ENCODE measurements at regions not wholly inside any gene's neighbourhood (a gene's known extent, or its start where the extent isn't known, plus 50 kb on each side); places are given as distances from the start of the nearest gene placed in this dataset.

DNA sequence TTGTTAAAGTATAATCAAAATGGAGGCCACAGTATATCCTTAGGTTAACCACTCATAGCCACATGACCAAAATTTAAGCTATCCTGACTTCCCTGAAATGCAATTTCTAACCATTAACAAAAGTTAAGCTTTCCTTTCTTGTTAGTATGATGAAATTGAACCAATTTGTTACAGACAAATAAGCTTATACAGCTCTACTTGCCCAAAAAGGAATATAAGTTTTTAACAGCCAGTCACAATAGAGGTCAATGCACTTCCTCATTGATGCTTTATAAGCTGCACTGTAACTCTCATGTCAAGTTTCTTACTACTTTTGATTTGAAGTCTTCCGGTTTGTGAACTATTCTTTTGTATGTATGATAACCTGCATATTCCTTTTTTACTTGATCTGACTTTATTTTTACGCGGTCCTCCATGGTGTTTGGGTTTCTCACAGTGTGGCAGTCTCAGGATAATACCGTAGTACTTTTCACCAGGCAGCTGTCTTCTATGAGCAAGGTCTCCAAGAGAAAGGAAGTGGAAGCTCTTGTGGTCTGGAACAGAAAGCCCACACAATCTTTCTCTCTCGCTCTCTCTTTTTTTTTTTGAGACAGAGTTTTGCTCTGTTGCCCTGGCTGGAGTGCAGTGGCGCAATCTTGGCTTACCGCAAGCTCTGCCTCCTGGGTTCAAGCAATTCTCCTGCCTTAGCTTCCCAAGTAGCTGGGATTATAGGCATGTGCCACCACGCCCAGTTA lies 331.6 kb downstream of the SRGAP2C start:
- H3K9me3 ChIP-seq (ENCODE audit: insufficient read depth, low read depth, low read length): no peaks in the 10 kb centered on the region
- peaks cover 26% of the 10 kb centered on the region for H3K79me2 ChIP-seq (ENCODE audit: insufficient read depth, low read length)
- peak overlapping the region; percentile 88 for H3K4me2 ChIP-seq (ENCODE audit: low read depth, low read length, poor library complexity, severe bottlenecking)
- peaks cover 46% of the 10 kb centered on the region for H3K4me1 ChIP-seq (ENCODE audit: insufficient read depth, low read length, poor library complexity, severe bottlenecking)
- no peaks in the 10 kb centered on the region for H4K20me1 ChIP-seq (ENCODE audit: insufficient read depth, low read length, poor library complexity, severe bottlenecking)
- no peak for TF ChIP-seq EZH2phosphoT487 (IDR thresholded peaks at IDR 0.05; ENCODE audit: borderline replicate concordance)
- TF ChIP-seq, protein P1, sequence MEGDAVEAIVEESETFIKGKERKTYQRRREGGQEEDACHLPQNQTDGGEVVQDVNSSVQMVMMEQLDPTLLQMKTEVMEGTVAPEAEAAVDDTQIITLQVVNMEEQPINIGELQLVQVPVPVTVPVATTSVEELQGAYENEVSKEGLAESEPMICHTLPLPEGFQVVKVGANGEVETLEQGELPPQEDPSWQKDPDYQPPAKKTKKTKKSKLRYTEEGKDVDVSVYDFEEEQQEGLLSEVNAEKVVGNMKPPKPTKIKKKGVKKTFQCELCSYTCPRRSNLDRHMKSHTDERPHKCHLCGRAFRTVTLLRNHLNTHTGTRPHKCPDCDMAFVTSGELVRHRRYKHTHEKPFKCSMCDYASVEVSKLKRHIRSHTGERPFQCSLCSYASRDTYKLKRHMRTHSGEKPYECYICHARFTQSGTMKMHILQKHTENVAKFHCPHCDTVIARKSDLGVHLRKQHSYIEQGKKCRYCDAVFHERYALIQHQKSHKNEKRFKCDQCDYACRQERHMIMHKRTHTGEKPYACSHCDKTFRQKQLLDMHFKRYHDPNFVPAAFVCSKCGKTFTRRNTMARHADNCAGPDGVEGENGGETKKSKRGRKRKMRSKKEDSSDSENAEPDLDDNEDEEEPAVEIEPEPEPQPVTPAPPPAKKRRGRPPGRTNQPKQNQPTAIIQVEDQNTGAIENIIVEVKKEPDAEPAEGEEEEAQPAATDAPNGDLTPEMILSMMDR (conservative IDR thresholded peaks at IDR 0.05; ENCODE audit: low read length): no peak
- H2AFZ ChIP-seq (ENCODE audit: low read length): peak overlapping the region; percentile 63
- no peaks in the 10 kb centered on the region for H3K36me3 ChIP-seq (ENCODE audit: insufficient read depth, low read length)
- peak overlapping the region; percentile 94 for H3K9ac ChIP-seq (ENCODE audit: low read depth, low read length, poor library complexity, severe bottlenecking)
- no peaks in the 10 kb centered on the region for H3K9me2 ChIP-seq (replicated peaks; ENCODE audit: low read depth, low read length)
- peak overlapping the region; percentile 85 for H3K4me3 ChIP-seq (ENCODE audit: low read length, poor library complexity, severe bottlenecking)
- no peaks in the 10 kb centered on the region for H3K27me3 ChIP-seq (ENCODE audit: insufficient read depth, low read length, poor library complexity, severe bottlenecking)
- H3F3A ChIP-seq (ENCODE audit: low read depth): no peaks in the 10 kb centered on the region; the same call in 1 of the 2 replicates

DNA sequence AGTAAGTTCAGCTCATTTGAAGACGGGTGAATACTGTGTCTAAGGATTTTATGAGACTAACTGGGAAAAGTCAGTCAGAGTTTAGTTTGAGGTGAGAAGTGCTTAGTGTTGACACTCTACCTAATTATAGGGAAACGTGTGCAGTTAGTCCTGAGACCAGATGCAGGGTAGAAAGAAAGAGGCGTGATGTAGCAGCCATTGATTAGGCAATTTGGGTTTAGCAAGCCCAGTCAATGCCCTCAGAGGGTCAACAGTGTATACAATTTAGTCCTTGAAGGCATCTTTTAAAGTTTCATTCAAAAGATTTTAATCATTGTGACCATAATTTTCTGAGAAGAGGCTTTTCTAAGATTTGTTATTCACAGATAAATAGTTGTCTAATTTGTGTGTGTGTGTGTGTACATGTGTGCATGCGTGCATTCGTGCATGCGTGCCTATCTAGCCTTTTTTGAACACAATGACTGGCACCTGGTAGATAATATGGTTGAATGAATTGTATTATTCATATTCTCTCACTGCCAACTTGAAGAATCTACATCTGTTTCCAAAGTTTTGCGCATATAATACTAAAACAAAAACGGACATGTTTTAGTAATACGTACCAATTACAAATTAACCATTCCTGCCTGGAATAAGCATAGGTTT lies 332.9 kb downstream of the SRGAP2C start:
- no peaks in the 10 kb centered on the region; the same call in 1 of the 2 replicates for H3F3A ChIP-seq (ENCODE audit: low read depth)
- peak overlapping the region; percentile 88 for H3K4me2 ChIP-seq (ENCODE audit: low read depth, low read length, poor library complexity, severe bottlenecking)
- TF ChIP-seq EZH2phosphoT487 (IDR thresholded peaks at IDR 0.05; ENCODE audit: borderline replicate concordance): no peak
- TF ChIP-seq, protein P1 (conservative IDR thresholded peaks at IDR 0.05; ENCODE audit: low read length): no peak
- H3K4me3 ChIP-seq (ENCODE audit: low read length, poor library complexity, severe bottlenecking): peak overlapping the region; percentile 85
- H3K27me3 ChIP-seq (ENCODE audit: insufficient read depth, low read length, poor library complexity, severe bottlenecking): no peaks in the 10 kb centered on the region
- peak overlapping the region; percentile 94 for H3K9ac ChIP-seq (ENCODE audit: low read depth, low read length, poor library complexity, severe bottlenecking)
- no peak overlapping the region for H2AFZ ChIP-seq (ENCODE audit: low read length)
- no peaks in the 10 kb centered on the region for H3K9me3 ChIP-seq (ENCODE audit: insufficient read depth, low read depth, low read length)
- no peaks in the 10 kb centered on the region for H4K20me1 ChIP-seq (ENCODE audit: insufficient read depth, low read length, poor library complexity, severe bottlenecking)
- H3K9me2 ChIP-seq (replicated peaks; ENCODE audit: low read depth, low read length): no peaks in the 10 kb centered on the region
- H3K79me2 ChIP-seq (ENCODE audit: insufficient read depth, low read length): peaks cover 26% of the 10 kb centered on the region
- no peaks in the 10 kb centered on the region for H3K36me3 ChIP-seq (ENCODE audit: insufficient read depth, low read length)
- H3K4me1 ChIP-seq (ENCODE audit: insufficient read depth, low read length, poor library complexity, severe bottlenecking): peaks cover 55% of the 10 kb centered on the region

- no peaks in the 10 kb centered on the region for H3K9me2 ChIP-seq (replicated peaks; ENCODE audit: low read depth, low read length)
- H3K4me1 ChIP-seq (ENCODE audit: insufficient read depth, low read length, poor library complexity, severe bottlenecking): peaks cover 55% of the 10 kb centered on the region
- peak overlapping the region; percentile 88 for H3K4me2 ChIP-seq (ENCODE audit: low read depth, low read length, poor library complexity, severe bottlenecking)
- peak overlapping the region; percentile 94 for H3K9ac ChIP-seq (ENCODE audit: low read depth, low read length, poor library complexity, severe bottlenecking)
- peaks cover 26% of the 10 kb centered on the region for H3K79me2 ChIP-seq (ENCODE audit: insufficient read depth, low read length)
- no peaks in the 10 kb centered on the region for H3K9me3 ChIP-seq (ENCODE audit: insufficient read depth, low read depth, low read length)
- no peaks in the 10 kb centered on the region for H3K36me3 ChIP-seq (ENCODE audit: insufficient read depth, low read length)
- H3F3A ChIP-seq (ENCODE audit: low read depth): no peaks in the 10 kb centered on the region; the same call in 1 of the 2 replicates
- peak overlapping the region; percentile 47; the same call in 1 of the 2 replicates for H2AFZ ChIP-seq (ENCODE audit: low read length)
- TF ChIP-seq, protein P1 (conservative IDR thresholded peaks at IDR 0.05; ENCODE audit: low read length): no peak
- TF ChIP-seq EZH2phosphoT487 (IDR thresholded peaks at IDR 0.05; ENCODE audit: borderline replicate concordance): no peak
- no peaks in the 10 kb centered on the region for H4K20me1 ChIP-seq (ENCODE audit: insufficient read depth, low read length, poor library complexity, severe bottlenecking)
- peak overlapping the region; percentile 85 for H3K4me3 ChIP-seq (ENCODE audit: low read length, poor library complexity, severe bottlenecking)
- H3K27me3 ChIP-seq (ENCODE audit: insufficient read depth, low read length, poor library complexity, severe bottlenecking): no peaks in the 10 kb centered on the region
These were observed 333.9 kb downstream of the SRGAP2C start for GRCh38 chr1:121518726-121519041.

Data from Loucy (cell line).